HAP-1 (cell line): ENCODE measurements at regions not wholly inside any gene's neighbourhood (a gene's known extent, or its start where the extent isn't known, plus 50 kb on each side); places are given as distances from the start of the nearest gene placed in this dataset.

Source experiments
- DNase-seq, 2 experiments: peaks; one replicate each; pipeline ENCODE4 v3.0.0-alpha.2; 2016 to 2020; ENCODE audit warnings: low spot score in 2 of 2
- H3K27me3 ChIP-seq: fragments of 250-450 bp; sonication (Bioruptor Pico); 2 replicates; pipeline ENCODE4 v1.5.1; 2020; ENCODE audit warnings: low read depth, mild to moderate bottlenecking, moderate library complexity
- H3K36me3 ChIP-seq: fragments of 250-450 bp; sonication (Bioruptor Pico); replicated peaks from 2 replicates; pipeline ENCODE4 v1.5.1; 2020; ENCODE audit warnings: mild to moderate bottlenecking
- H3K4me1 ChIP-seq: fragments of 250-450 bp; sonication (Bioruptor Pico); 2 replicates; pipeline ENCODE4 v1.5.1; 2020; ENCODE audit warnings: mild to moderate bottlenecking
- H3K4me3 ChIP-seq: fragments of 250-450 bp; sonication (Bioruptor Pico); 2 replicates; pipeline ENCODE4 v1.5.1; 2020; ENCODE audit warnings: mild to moderate bottlenecking, moderate library complexity
- H3K9me3 ChIP-seq: fragments of 250-450 bp; sonication (Bioruptor Pico); 2 replicates; pipeline ENCODE4 v1.5.1; 2020; ENCODE audit warnings: mild to moderate bottlenecking, moderate library complexity
- in situ Hi-C: fragments of 300-500 bp; cut with MboI; formaldehyde crosslinking; loops from 3 replicates; pipeline ENCODE4 v1.14.3; 2020; ENCODE audit warnings: low sequenced_read_pairs, inconsistent platforms, mixed read lengths

- H3K4me3 ChIP-seq: no peak overlapping the region
- no peaks in the 10 kb centered on the region for H3K27me3 ChIP-seq
- no peaks in the 10 kb centered on the region for H3K36me3 ChIP-seq
- DNase-seq: no peak
- H3K4me1 ChIP-seq: no peaks in the 10 kb centered on the region; the same call in 1 of the 2 replicates
- in situ Hi-C loops: no loop called here
- no peaks in the 10 kb centered on the region for H3K9me3 ChIP-seq
Observed at GRCh38 chr1:219480011-219480410, 132.9 kb downstream of the ZC3H11B start.

- no peak overlapping the region for H3K4me3 ChIP-seq
- no peaks in the 10 kb centered on the region for H3K27me3 ChIP-seq
- in situ Hi-C loops: no loop called here
- DNase-seq: peak; percentile 6 to 30
- H3K36me3 ChIP-seq: no peaks in the 10 kb centered on the region
- H3K4me1 ChIP-seq: no peaks in the 10 kb centered on the region; the same call in 1 of the 2 replicates
- no peaks in the 10 kb centered on the region for H3K9me3 ChIP-seq
Observed at GRCh38 chr1:219478811-219479210, 134.1 kb downstream of the ZC3H11B start.

GRCh38 chr1:219477861-219478260, 135.0 kb downstream of the ZC3H11B start:
- in situ Hi-C loops: no loop called here
- no peaks in the 10 kb centered on the region for H3K9me3 ChIP-seq
- no peaks in the 10 kb centered on the region for H3K27me3 ChIP-seq
- no peaks in the 10 kb centered on the region for H3K36me3 ChIP-seq
- no peak overlapping the region for H3K4me3 ChIP-seq
- no peaks in the 10 kb centered on the region; the same call in 1 of the 2 replicates for H3K4me1 ChIP-seq
- no peak for DNase-seq

DNA sequence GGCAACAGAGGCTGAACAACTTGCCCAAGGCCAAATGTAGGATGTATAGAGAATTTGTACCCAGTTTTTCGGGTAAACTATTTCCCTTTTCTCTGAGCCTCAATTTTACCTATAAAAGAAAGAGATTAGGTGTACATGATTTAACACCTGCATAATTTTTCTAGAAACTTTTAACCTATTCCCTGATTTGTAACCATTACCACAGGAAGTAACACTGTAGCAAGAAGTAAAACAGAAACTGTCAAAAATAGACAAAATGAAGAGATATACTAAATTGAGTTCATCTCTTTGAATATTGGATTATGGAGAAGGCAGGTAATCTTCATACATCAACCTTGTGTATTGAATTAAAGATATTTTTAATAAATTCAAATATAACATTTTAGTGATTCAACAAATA, 136.2 kb downstream of the ZC3H11B start:
- no peaks in the 10 kb centered on the region for H3K9me3 ChIP-seq
- DNase-seq: no peak

GRCh38 chr1:219476116-219476515, 136.8 kb downstream of the ZC3H11B start:
- no peaks in the 10 kb centered on the region; the same call in 1 of the 2 replicates for H3K4me1 ChIP-seq
- no peak overlapping the region for H3K4me3 ChIP-seq
- no peaks in the 10 kb centered on the region for H3K36me3 ChIP-seq
- H3K27me3 ChIP-seq: no peaks in the 10 kb centered on the region
- H3K9me3 ChIP-seq: no peaks in the 10 kb centered on the region
- in situ Hi-C loops: no loop called here
- no peak for DNase-seq

More for the DNA sequence above, 136.2 kb downstream of the ZC3H11B start:
- Histone ChIP-seq H3K36me3 (no peaks in the 10 kb centered on the region), H3K4me1 (no peaks in the 10 kb centered on the region; the same call in 1 of the 2 replicates), H3K27me3 (no peaks in the 10 kb centered on the region), H3K4me3 (no peak overlapping the region)
- in situ Hi-C loops: no loop called here

DNA sequence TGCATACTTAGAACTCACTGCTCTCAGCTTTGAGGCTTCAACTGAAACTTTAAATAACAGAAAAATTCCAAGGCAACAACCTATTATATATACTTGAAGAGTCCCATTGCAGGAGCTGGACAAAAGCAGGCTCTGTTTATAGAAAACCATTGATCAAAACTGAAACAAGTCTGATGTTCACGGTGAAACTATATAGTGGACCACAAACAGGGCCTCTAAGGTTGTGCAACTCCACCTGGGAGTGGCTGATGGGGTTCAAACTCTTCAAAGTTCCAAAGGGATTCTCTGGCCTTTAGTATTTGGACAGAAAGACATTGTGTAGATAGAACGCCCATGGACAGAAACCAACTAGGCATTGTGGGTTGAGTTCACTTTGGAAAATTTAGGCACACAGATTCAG, 140.3 kb downstream of the ZC3H11B start:
- no peaks in the 10 kb centered on the region for H3K9me3 ChIP-seq
- no peak overlapping the region for H3K4me3 ChIP-seq
- no peak for DNase-seq
- H3K36me3 ChIP-seq: no peaks in the 10 kb centered on the region
- no peaks in the 10 kb centered on the region for H3K4me1 ChIP-seq
- in situ Hi-C loops: no loop called here
- H3K27me3 ChIP-seq: no peaks in the 10 kb centered on the region

DNA sequence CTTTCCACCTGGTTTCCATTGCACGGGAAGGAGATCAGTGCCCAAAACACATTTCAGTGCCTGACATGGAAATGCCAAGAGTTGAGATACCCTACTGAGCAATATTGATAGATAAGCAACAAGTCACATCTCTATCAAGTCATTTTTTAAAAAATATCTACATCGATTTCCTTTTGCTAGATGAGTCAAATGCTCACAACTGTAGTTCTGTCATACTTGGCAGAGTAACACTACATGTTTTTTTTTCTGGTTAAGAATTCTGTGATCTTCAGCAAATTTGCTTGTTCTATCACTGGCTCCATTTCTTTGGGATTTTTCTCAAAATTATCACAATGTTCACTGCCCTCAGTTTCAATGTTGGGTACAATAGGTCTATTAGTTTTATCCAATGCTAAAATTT, 145.4 kb downstream of the ZC3H11B start:
- no peaks in the 10 kb centered on the region for H3K9me3 ChIP-seq
- in situ Hi-C loops: no loop called here
- no peaks in the 10 kb centered on the region for H3K36me3 ChIP-seq
- DNase-seq: no peak
- no peaks in the 10 kb centered on the region for H3K27me3 ChIP-seq
- no peaks in the 10 kb centered on the region for H3K4me1 ChIP-seq
- no peak overlapping the region for H3K4me3 ChIP-seq

- no peaks in the 10 kb centered on the region for H3K4me1 ChIP-seq
- DNase-seq: no peak
- H3K9me3 ChIP-seq: no peaks in the 10 kb centered on the region
- no peak overlapping the region for H3K4me3 ChIP-seq
- H3K27me3 ChIP-seq: no peaks in the 10 kb centered on the region
- in situ Hi-C loops: no loop called here
- no peaks in the 10 kb centered on the region for H3K36me3 ChIP-seq
Observed at GRCh38 chr1:219466766-219467165, 146.1 kb downstream of the ZC3H11B start.

GRCh38 chr1:219465212-219466093, 147.5 kb downstream of the ZC3H11B start:
- Histone ChIP-seq H3K36me3 (no peaks in the 10 kb centered on the region), H3K9me3 (no peaks in the 10 kb centered on the region), H3K27me3 (no peaks in the 10 kb centered on the region), H3K4me1 (no peaks in the 10 kb centered on the region), H3K4me3 (no peak overlapping the region)
- DNase-seq: no peak
- in situ Hi-C loops: no loop called here

- in situ Hi-C loops: no loop called here
- H3K27me3 ChIP-seq: no peaks in the 10 kb centered on the region
- no peaks in the 10 kb centered on the region for H3K36me3 ChIP-seq
- no peaks in the 10 kb centered on the region for H3K4me1 ChIP-seq
- no peak overlapping the region for H3K4me3 ChIP-seq
- H3K9me3 ChIP-seq: no peaks in the 10 kb centered on the region
- no peak for DNase-seq
Observed at GRCh38 chr1:219463636-219464035, 149.3 kb downstream of the ZC3H11B start.

- DNase-seq: no peak
- in situ Hi-C loops: no loop called here
- no peak overlapping the region for H3K4me3 ChIP-seq
Observed at GRCh38 chr1:219461981-219462400, 150.9 kb downstream of the ZC3H11B start.

DNA sequence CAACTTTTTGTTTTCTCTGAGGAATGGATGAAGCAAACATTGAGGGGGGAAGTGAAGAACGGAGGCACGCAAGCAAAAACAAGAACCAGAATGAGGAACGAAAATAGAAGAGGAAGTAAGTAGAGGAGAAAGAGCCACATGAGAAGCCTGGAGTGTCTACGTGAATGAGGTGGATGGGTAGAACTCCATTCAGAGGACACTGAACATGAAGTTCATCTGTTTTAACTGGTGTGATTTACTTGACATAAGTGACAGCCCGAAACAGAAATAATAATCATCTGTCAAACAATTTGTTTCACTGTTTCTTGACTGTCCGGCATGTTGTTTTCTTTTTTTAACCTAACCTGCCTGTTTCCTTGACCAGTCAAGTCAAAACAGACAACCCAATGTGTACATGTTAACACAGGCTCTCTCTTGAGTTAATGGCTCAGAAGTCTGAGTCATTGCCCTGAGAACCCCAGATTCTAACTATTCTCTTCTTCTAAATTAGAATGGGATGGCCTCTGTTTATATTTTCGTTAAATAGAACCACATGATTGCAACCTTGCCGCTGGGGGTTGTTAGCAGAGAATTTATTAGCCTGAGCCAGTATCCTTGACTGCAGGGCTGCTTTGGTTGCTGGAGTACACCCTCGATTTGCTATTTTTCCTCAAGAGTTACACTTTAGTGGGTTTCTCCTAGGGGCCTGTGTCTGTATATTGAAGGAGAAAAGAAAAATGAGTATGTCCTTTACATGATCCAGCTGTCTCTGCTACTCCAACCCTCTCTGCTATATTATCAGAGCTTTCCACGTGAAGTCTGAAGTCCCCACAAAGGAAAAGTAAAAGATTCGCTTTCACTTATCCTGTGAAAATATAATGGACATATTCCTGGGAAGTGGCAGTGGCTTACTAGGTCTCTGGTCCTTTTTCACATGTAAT, 151.7 kb downstream of the ZC3H11B start:
- H3K4me1 ChIP-seq: no peaks in the 10 kb centered on the region
- no peaks in the 10 kb centered on the region for H3K36me3 ChIP-seq
- no peaks in the 10 kb centered on the region for H3K9me3 ChIP-seq
- no peak for DNase-seq
- in situ Hi-C loops: no loop called here
- H3K27me3 ChIP-seq: no peaks in the 10 kb centered on the region
- no peak overlapping the region for H3K4me3 ChIP-seq

More at GRCh38 chr1:219461981-219462400, 150.9 kb downstream of the ZC3H11B start:
- Histone ChIP-seq H3K27me3 (no peaks in the 10 kb centered on the region), H3K36me3 (no peaks in the 10 kb centered on the region), H3K9me3 (no peaks in the 10 kb centered on the region), H3K4me1 (no peaks in the 10 kb centered on the region)

- no peak for DNase-seq
- Histone ChIP-seq H3K4me1 (no peaks in the 10 kb centered on the region), H3K4me3 (no peak overlapping the region), H3K27me3 (no peaks in the 10 kb centered on the region), H3K9me3 (no peaks in the 10 kb centered on the region), H3K36me3 (no peaks in the 10 kb centered on the region)
- in situ Hi-C loops: no loop called here
Observed at GRCh38 chr1:219460081-219460895, 152.6 kb downstream of the ZC3H11B start.
